ENCODE measurements at regions not wholly inside any gene's neighbourhood (a gene's known extent, or its start where the extent isn't known, plus 50 kb on each side); places are given as distances from the start of the nearest gene placed in this dataset.

GRCh38 chrX:67872958-67873357 is 329.1 kb downstream of the AR start:
- in situ Hi-C loops (cut with MboI; ENCODE audit: low sequenced_read_pairs, unreplicated experiment), result loop anchor here (25.0 kb wide), 1 partner anchor 89 kb away; no protein-coding TSS in a partner anchor
- TF ChIP-seq, protein P1, sequence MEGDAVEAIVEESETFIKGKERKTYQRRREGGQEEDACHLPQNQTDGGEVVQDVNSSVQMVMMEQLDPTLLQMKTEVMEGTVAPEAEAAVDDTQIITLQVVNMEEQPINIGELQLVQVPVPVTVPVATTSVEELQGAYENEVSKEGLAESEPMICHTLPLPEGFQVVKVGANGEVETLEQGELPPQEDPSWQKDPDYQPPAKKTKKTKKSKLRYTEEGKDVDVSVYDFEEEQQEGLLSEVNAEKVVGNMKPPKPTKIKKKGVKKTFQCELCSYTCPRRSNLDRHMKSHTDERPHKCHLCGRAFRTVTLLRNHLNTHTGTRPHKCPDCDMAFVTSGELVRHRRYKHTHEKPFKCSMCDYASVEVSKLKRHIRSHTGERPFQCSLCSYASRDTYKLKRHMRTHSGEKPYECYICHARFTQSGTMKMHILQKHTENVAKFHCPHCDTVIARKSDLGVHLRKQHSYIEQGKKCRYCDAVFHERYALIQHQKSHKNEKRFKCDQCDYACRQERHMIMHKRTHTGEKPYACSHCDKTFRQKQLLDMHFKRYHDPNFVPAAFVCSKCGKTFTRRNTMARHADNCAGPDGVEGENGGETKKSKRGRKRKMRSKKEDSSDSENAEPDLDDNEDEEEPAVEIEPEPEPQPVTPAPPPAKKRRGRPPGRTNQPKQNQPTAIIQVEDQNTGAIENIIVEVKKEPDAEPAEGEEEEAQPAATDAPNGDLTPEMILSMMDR (IDR thresholded peaks at IDR 0.05; ENCODE audit: borderline replicate concordance, control extremely low read depth, extremely low read depth, insufficient read depth, missing control alignments), result no peak
- DNase-seq (ENCODE audit: low spot score), result no peak

DNA sequence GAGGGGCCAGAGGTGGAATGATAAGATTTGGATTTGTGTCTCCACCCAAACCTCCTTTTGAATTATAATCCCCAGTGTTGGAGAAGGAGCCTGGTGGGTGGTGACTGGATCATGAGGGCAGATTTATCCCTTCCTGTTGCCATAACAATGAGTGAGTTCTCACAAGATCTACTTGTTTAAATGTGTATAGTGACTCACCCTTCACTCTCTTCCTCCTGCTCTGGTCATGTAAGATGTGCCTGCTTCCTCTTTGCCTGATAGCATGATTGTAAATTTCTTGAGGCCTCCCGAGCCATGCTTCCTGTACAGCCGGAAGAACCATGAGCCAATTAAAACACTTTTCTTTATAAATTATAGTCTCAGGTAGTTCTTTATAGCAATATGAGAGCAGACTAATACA is 348.6 kb downstream of the AR start:
- TF ChIP-seq, protein P1 (IDR thresholded peaks at IDR 0.05; ENCODE audit: borderline replicate concordance, control extremely low read depth, extremely low read depth, insufficient read depth, missing control alignments), result no peak

DNA sequence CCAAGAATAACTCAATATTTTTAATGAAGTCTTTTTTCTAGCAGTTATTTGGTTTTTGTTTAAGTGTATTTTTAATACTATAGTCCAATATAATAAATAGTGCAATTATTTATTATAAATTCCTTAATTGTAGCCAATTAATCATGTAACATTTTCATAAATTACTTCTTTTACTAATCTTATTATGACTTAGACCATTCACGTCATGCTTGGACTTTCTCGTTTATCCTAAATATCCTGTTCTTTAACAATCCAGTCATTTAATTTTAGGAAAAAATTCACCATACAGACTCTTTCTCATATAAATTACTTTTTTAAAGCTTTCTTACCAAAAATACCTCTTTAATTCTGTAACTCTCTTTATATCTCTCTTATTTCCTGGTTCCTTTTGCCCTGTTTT is 350.1 kb downstream of the AR start:
- no peak for DNase-seq (ENCODE audit: low spot score)
- TF ChIP-seq, protein P1 (IDR thresholded peaks at IDR 0.05; ENCODE audit: borderline replicate concordance, control extremely low read depth, extremely low read depth, insufficient read depth, missing control alignments), result no peak
- in situ Hi-C loops (cut with MboI; ENCODE audit: low sequenced_read_pairs, unreplicated experiment), result no loop called here

More for the DNA sequence above, 348.6 kb downstream of the AR start:
- no peak for DNase-seq (ENCODE audit: low spot score)
- in situ Hi-C loops (cut with MboI; ENCODE audit: low sequenced_read_pairs, unreplicated experiment), result no loop called here

DNA sequence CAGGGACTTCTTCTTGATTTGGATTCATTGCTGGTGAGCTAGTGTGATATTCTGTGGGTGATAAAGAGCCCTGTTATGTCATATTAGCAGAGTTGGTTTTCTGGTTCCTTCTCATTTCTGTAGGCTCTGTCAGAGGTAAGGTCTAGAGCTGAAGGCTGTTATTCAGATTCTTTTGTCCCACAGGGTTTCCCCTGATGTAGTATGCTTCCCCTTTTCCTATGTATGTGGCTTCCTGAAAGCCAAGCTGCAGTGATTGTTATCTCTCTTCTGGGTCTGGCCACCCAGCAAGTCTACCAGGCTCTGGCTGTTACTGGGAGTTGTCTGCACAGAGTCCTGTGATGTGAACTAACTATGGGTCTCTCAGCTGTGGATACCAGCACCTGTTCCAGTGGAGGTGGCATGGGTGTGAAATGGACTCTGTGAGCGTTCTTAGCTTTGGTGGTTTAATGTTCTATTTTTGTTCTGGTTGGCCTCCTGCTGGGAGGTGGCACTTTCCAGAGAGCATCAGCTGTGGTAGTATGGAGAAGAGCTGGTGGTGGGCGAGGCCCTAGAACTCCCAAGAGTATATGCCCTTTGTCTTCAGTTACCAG is 373.7 kb downstream of the AR start:
- DNase-seq (ENCODE audit: low spot score), result no peak
- in situ Hi-C loops (cut with MboI; ENCODE audit: low sequenced_read_pairs, unreplicated experiment), result no loop called here
- TF ChIP-seq, protein P1 (IDR thresholded peaks at IDR 0.05; ENCODE audit: borderline replicate concordance, control extremely low read depth, extremely low read depth, insufficient read depth, missing control alignments), result no peak

GRCh38 chrX:67922966-67923365 is 379.1 kb downstream of the AR start:
- in situ Hi-C loops (cut with MboI; ENCODE audit: low sequenced_read_pairs, unreplicated experiment), result no loop called here
- TF ChIP-seq, protein P1 (IDR thresholded peaks at IDR 0.05; ENCODE audit: borderline replicate concordance, control extremely low read depth, extremely low read depth, insufficient read depth, missing control alignments), result no peak
- DNase-seq (ENCODE audit: low spot score), result no peak

GRCh38 chrX:67939270-67939669 is 395.4 kb downstream of the AR start:
- DNase-seq (ENCODE audit: low spot score), result no peak
- TF ChIP-seq, protein P1 (IDR thresholded peaks at IDR 0.05; ENCODE audit: borderline replicate concordance, control extremely low read depth, extremely low read depth, insufficient read depth, missing control alignments), result no peak
- in situ Hi-C loops (cut with MboI; ENCODE audit: low sequenced_read_pairs, unreplicated experiment), result loop anchor here (25.0 kb wide), 1 partner anchor 98 kb away; no protein-coding TSS in a partner anchor

All from GM13976 (cell line).